RWPE1 (cell line): ENCODE measurements at regions not wholly inside any gene's neighbourhood (a gene's known extent, or its start where the extent isn't known, plus 50 kb on each side); places are given as distances from the start of the nearest gene placed in this dataset.

Experiments
- CTCF ChIA-PET: fragments of 350-600 bp; sonication (Branson Sonifier 250); formaldehyde crosslinking; extraction: SDS; loops from one replicate; lab custom pipeline; 2021; lab: Yijun Ruan, JAX
- POLR2A ChIA-PET: fragments of 400-600 bp; formaldehyde crosslinking; extraction: SDS; loops from one replicate; lab custom pipeline; 2020; ENCODE audit warnings: antibody characterized with exemption; ENCODE audit not compliant: low non-redundant PET; lab: Yijun Ruan, JAX
- DNase-seq: peaks from one replicate; pipeline ENCODE4 v3.0.0; 2012; ENCODE audit warnings: low spot score
- H3K27ac ChIP-seq: fragments of 450-650 bp; 2 replicates; pipeline ENCODE4 v1.5.1; 2017
- CTCF ChIP-seq: fragments of 450-650 bp; conservative IDR thresholded peaks from 2 replicates; pipeline ENCODE4 v1.5.1; 2017; ENCODE audit warnings: low read depth, mild to moderate bottlenecking

DNA sequence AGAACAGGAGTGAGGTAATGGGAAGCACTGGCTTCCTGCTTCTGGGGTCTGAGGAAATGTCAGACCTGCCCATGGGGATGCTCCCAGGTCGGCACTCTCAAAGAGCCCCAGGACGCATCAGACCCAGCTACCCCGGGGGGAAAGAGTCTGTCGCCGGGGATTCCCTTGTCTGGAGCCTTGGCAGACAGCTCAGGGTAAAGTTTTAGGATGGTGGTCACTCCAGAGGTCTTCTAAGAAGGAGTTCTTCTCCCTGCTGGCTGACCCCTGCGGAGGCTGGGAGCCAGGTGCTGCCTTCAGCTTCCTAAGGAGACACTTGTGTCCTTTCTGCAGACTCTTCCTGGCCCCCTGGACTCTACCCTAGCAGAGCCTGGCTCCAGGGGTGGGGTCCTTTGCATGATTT, 61.9 kb upstream of the PSEN2 start:
- no peak for DNase-seq
- H3K27ac ChIP-seq = no peak overlapping the region
- ChIA-PET CTCF (no interaction called here), POLR2A (no interaction called here)
- no peak for TF ChIP-seq CTCF

- ChIA-PET CTCF (interaction anchor here (0.5 to 0.7 kb wide), 3 partner anchors 39 to 386 kb away, joined by 3 to 4 read pairs (median 4); no protein-coding TSS in a partner anchor), POLR2A (interaction anchor here (0.7 kb wide), 1 partner anchor 28 kb away, joined by 3 read pairs; no protein-coding TSS in a partner anchor)
- no peak overlapping the region for H3K27ac ChIP-seq
- no peak for TF ChIP-seq CTCF
- DNase-seq = peak; percentile 60
Observed at GRCh38 chr1:226806988-226807387, 63.4 kb upstream of the PSEN2 start.

GRCh38 chr1:226804907-226805759, 65.3 kb upstream of the PSEN2 start:
- ChIA-PET CTCF (interaction anchor here (0.6 to 1.2 kb wide), 3 partner anchors 119 to 359 kb away, joined by 4 read pairs; no protein-coding TSS in a partner anchor), POLR2A (no interaction called here)
- no peak overlapping the region for H3K27ac ChIP-seq
- TF ChIP-seq CTCF = no peak
- DNase-seq = no peak

DNA sequence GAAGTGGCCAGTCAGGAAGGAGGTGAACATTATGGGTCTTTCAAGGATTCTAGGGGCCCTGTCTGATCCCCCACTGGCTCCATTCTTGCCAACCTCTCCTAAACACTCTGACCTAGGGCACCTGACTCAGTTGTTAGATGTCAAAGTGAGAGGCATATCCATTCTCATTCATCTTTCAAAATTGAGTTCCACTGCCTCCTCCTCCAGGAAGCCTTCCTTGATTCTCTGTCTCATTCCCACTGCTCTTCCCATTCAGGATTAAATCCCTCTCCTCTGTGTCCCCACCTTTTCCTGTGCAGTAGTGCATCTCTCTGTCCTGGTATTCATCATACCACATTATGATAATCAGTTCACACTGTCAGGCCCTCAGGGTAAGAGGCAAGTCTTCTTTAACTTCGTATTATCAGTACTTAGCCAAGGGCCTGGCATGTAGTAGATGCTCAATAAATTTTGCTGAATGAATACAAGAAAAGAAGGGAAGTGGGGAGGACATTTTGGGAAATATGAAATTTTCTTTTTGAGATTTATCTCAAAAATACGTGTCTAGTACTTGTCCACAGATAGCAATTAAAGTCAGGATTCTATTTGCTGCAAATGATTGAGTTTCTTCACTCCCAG, 61.8 kb upstream of the ITPKB start:
- no peak for DNase-seq
- ChIA-PET POLR2A (no interaction called here), CTCF (interaction anchor here (0.8 kb wide), 1 partner anchor 14 kb away, joined by 3 read pairs; no protein-coding TSS in a partner anchor)
- TF ChIP-seq CTCF = no peak
- H3K27ac ChIP-seq = no peak overlapping the region

GRCh38 chr1:226799634-226800281, 60.7 kb upstream of the ITPKB start:
- no peak for TF ChIP-seq CTCF
- POLR2A ChIA-PET = no interaction called here
- CTCF ChIA-PET = interaction anchor here (0.8 kb wide), 1 partner anchor 15 kb away, joined by 3 read pairs; no protein-coding TSS in a partner anchor
- no peak for DNase-seq
- no peak overlapping the region for H3K27ac ChIP-seq
